ENCODE measurements at regions not wholly inside any gene's neighbourhood (a gene's known extent, or its start where the extent isn't known, plus 50 kb on each side); places are given as distances from the start of the nearest gene placed in this dataset.

DNA sequence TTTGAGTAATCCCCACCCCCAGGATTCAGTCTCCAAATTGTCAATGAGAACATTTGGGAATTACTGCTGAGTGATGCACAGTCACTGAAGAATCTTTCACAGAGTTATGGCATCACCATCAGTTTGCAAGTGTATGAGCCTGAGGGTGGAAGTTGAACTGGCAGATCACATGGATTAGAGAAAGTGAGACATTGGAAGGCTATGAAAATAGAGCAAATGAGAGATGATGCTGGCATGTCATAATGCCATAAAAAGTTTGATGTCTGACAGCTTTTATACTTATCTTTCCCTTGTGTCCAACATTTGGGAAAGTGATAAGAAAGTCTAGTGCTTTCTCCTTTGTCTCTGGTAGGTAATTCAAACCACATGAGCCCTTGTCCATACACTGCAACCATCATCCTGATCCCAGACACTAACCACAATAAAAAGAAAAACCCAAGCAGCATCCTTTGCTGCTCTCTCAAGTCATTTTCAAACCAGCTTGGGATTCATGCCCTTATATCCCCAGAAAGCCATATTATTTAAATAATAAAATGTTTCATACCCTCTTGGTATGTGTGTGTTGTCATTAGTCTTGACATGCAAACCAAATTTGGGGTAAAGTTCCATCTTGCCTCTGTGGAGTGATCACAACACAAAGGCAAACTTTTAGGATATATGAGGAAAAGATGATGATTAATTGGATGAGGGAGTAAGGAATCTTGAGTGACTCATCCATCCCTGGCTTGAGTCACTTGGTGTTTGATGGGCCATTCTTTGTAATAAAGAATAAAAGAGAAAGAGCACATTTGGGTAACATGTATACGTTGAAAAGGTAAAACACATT is 438.9 kb downstream of the GRXCR1 start:
- H3K4me1 ChIP-seq (replicated peaks in 1 of 2; ENCODE audit: control insufficient read depth in 2 of 2, insufficient read depth in 2 of 2, low read length in 2 of 2), result no peaks in the 10 kb centered on the region
- no peak for TF ChIP-seq SRSF9 (IDR thresholded peaks at IDR 0.05; ENCODE audit: borderline replicate concordance, low read depth, low read length)
- no peak for TF ChIP-seq MEF2D (tag; conservative IDR thresholded peaks at IDR 0.05; ENCODE audit: low read depth)
- TF ChIP-seq, protein P1, sequence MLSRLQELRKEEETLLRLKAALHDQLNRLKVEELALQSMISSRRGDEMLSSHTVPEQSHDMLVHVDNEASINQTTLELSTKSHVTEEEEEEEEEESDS (CRISPR knock-in tag; IDR thresholded peaks at IDR 0.05), result no peak
- TF ChIP-seq NFATC3 (IDR thresholded peaks at IDR 0.05), result no peak
- TF ChIP-seq, protein P2, sequence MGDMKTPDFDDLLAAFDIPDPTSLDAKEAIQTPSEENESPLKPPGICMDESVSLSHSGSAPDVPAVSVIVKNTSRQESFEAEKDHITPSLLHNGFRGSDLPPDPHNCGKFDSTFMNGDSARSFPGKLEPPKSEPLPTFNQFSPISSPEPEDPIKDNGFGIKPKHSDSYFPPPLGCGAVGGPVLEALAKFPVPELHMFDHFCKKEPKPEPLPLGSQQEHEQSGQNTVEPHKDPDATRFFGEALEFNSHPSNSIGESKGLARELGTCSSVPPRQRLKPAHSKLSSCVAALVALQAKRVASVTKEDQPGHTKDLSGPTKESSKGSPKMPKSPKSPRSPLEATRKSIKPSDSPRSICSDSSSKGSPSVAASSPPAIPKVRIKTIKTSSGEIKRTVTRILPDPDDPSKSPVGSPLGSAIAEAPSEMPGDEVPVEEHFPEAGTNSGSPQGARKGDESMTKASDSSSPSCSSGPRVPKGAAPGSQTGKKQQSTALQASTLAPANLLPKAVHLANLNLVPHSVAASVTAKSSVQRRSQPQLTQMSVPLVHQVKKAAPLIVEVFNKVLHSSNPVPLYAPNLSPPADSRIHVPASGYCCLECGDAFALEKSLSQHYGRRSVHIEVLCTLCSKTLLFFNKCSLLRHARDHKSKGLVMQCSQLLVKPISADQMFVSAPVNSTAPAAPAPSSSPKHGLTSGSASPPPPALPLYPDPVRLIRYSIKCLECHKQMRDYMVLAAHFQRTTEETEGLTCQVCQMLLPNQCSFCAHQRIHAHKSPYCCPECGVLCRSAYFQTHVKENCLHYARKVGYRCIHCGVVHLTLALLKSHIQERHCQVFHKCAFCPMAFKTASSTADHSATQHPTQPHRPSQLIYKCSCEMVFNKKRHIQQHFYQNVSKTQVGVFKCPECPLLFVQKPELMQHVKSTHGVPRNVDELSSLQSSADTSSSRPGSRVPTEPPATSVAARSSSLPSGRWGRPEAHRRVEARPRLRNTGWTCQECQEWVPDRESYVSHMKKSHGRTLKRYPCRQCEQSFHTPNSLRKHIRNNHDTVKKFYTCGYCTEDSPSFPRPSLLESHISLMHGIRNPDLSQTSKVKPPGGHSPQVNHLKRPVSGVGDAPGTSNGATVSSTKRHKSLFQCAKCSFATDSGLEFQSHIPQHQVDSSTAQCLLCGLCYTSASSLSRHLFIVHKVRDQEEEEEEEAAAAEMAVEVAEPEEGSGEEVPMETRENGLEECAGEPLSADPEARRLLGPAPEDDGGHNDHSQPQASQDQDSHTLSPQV (IDR thresholded peaks at IDR 0.05), result no peak
- no peak for TF ChIP-seq ZNF695 (CRISPR knock-in tag; IDR thresholded peaks at IDR 0.05)
- TF ChIP-seq, protein P3, sequence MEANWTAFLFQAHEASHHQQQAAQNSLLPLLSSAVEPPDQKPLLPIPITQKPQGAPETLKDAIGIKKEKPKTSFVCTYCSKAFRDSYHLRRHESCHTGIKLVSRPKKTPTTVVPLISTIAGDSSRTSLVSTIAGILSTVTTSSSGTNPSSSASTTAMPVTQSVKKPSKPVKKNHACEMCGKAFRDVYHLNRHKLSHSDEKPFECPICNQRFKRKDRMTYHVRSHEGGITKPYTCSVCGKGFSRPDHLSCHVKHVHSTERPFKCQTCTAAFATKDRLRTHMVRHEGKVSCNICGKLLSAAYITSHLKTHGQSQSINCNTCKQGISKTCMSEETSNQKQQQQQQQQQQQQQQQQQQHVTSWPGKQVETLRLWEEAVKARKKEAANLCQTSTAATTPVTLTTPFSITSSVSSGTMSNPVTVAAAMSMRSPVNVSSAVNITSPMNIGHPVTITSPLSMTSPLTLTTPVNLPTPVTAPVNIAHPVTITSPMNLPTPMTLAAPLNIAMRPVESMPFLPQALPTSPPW (CRISPR knock-in tag; IDR thresholded peaks at IDR 0.05), result no peak
- TF ChIP-seq, protein P4, sequence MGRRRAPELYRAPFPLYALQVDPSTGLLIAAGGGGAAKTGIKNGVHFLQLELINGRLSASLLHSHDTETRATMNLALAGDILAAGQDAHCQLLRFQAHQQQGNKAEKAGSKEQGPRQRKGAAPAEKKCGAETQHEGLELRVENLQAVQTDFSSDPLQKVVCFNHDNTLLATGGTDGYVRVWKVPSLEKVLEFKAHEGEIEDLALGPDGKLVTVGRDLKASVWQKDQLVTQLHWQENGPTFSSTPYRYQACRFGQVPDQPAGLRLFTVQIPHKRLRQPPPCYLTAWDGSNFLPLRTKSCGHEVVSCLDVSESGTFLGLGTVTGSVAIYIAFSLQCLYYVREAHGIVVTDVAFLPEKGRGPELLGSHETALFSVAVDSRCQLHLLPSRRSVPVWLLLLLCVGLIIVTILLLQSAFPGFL (CRISPR knock-in tag; IDR thresholded peaks at IDR 0.05), result no peak
- no peak for TF ChIP-seq SMARCE1 (IDR thresholded peaks at IDR 0.05)
- TF ChIP-seq SUPT5H (IDR thresholded peaks at IDR 0.05), result no peak
- TF ChIP-seq PCBP2 (IDR thresholded peaks at IDR 0.05; ENCODE audit: low read depth, low read length, poor library complexity, severe bottlenecking), result no peak
- TF ChIP-seq LARP7 (IDR thresholded peaks at IDR 0.05), result no peak
- TF ChIP-seq ZNF589 (CRISPR knock-in tag; IDR thresholded peaks at IDR 0.05; ENCODE audit: low read depth), result no peak
- TF ChIP-seq ZNF384 (IDR thresholded peaks at IDR 0.05; ENCODE audit: low read depth, low read length), result no peak
- TF ChIP-seq ZNF212 (CRISPR knock-in tag; IDR thresholded peaks at IDR 0.05), result no peak
- TF ChIP-seq ERF (CRISPR knock-in tag; IDR thresholded peaks at IDR 0.05), result no peak
- TF ChIP-seq RFX5 (IDR thresholded peaks at IDR 0.05; ENCODE audit: low read depth, low read length), result no peak
- no peak for TF ChIP-seq HDAC1 (IDR thresholded peaks at IDR 0.05)
- no peak overlapping the region for H3K9ac ChIP-seq (ENCODE audit: insufficient read depth in 1 of 2, low read depth in 2 of 2, low read length in 2 of 2)
- no peaks in the 10 kb centered on the region for H3K79me2 ChIP-seq (ENCODE audit: control insufficient read depth, insufficient read depth, low read length)
- POLR2A ChIA-PET, result no interaction called here
- no peak for FAIRE-seq
- no peak overlapping the region for H3K27ac ChIP-seq (ENCODE audit: extremely low read depth, low read depth, low read length)
- intact Hi-C loops (cut with micrococcal nuclease) (no loop called here), in situ Hi-C loops (cut with MboI) (no loop called here)
- H3K36me3 ChIP-seq (ENCODE audit: control insufficient read depth, insufficient read depth, low read length), result no peaks in the 10 kb centered on the region
- H3K9me1 ChIP-seq (ENCODE audit: control insufficient read depth, insufficient read depth, low read length), result no peaks in the 10 kb centered on the region
- no peaks in the 10 kb centered on the region for H4K20me1 ChIP-seq (replicated peaks; ENCODE audit: control insufficient read depth, insufficient read depth, low read length)
- WGBS (ENCODE audit: insufficient coverage, low coverage, missing lambda C conversion rate), result 0% methylated on average over 1 of the region's 1 CpG
- no TSS peak for BruUV-seq (replicated peaks)
- no peaks in the 10 kb centered on the region for H3K9me3 ChIP-seq (replicated peaks; ENCODE audit: control insufficient read depth, insufficient read depth, low read depth, low read length)
- CTCF ChIA-PET (ENCODE audit: low intra/inter-chr PET ratio), result no interaction called here
- H3K4me3 ChIP-seq, result no peak overlapping the region
- no peak overlapping the region for H2AFZ ChIP-seq (ENCODE audit: low read depth, low read length)
- no peak for ATAC-seq
- DNase-seq (ENCODE audit: extremely low read depth in 1 of 4, low spot score in 3 of 4), result no peak
- no peaks in the 10 kb centered on the region for H3K27me3 ChIP-seq (ENCODE audit: control insufficient read depth in 2 of 2, insufficient read depth in 2 of 2, low read length in 2 of 2)
- no peak overlapping the region for H3K4me2 ChIP-seq (ENCODE audit: insufficient read depth, low read length)
